OCI-LY7 (cell line): ENCODE measurements at regions not wholly inside any gene's neighbourhood (a gene's known extent, or its start where the extent isn't known, plus 50 kb on each side); places are given as distances from the start of the nearest gene placed in this dataset.

Experiments used
- BruUV-seq: library from RNA; stranded (reverse); fragments of 400-500 nt; replicated peaks from 2 replicates; lab custom pipeline; 2021; lab: Mats Ljungman, UMichigan
- CTCF ChIA-PET: fragments of 300-600 bp; sonication (Branson Sonifier 250); formaldehyde crosslinking; loops from one replicate; lab custom pipeline; 2022; ENCODE audit warnings: antibody characterized with exemption; ENCODE audit not compliant: unreplicated experiment; lab: Charles Lee
- POLR2A ChIA-PET: fragments of 300-600 bp; sonication (Branson Sonifier 250); formaldehyde crosslinking; loops from one replicate; lab custom pipeline; 2022; ENCODE audit warnings: antibody characterized with exemption; lab: Charles Lee
- DNase-seq: peaks from one replicate; pipeline ENCODE4 v3.0.0-alpha.2; 2015; ENCODE audit warnings: low spot score
- H2AFZ ChIP-seq: fragments of 200-600 bp; sonication (generic), shearing (Covaris generic); 2 replicates; pipeline ENCODE4 v1.6.1; 2014; ENCODE audit warnings: mild to moderate bottlenecking, antibody characterized with exemption, low read length, moderate library complexity
- H3K27ac ChIP-seq: fragments of 200-600 bp; sonication (generic); 2 replicates; pipeline ENCODE4 v1.5.1; 2014; ENCODE audit warnings: mixed run types, low read depth, mild to moderate bottlenecking, moderate library complexity, low read length, inconsistent platforms; ENCODE audit not compliant: poor library complexity, severe bottlenecking
- H3K36me3 ChIP-seq: fragments of 200-600 bp; sonication (generic); 2 replicates; pipeline ENCODE4 v1.6.1; 2014; ENCODE audit warnings: mild to moderate bottlenecking, antibody characterized with exemption, low read length, moderate library complexity, mixed read lengths; ENCODE audit not compliant: insufficient read depth
- H3K4me1 ChIP-seq: fragments of 200-600 bp; sonication (generic); 2 replicates; pipeline ENCODE4 v1.5.1; 2014; ENCODE audit warnings: mild to moderate bottlenecking, low read length; ENCODE audit not compliant: insufficient read depth, poor library complexity, severe bottlenecking
- H3K4me2 ChIP-seq: fragments of 200-600 bp; sonication (generic); 2 replicates; pipeline ENCODE4 v1.6.1; 2014; ENCODE audit warnings: mild to moderate bottlenecking, low read length
- H3K4me3 ChIP-seq: fragments of 200-600 bp; sonication (generic); 2 replicates; pipeline ENCODE4 v1.5.1; 2014; ENCODE audit warnings: mild to moderate bottlenecking, low read depth, low read length; ENCODE audit not compliant: poor library complexity, severe bottlenecking
- H3K79me2 ChIP-seq: fragments of 200-600 bp; sonication (generic); 2 replicates; pipeline ENCODE4 v1.6.1; 2016; ENCODE audit warnings: low read depth, mild to moderate bottlenecking, low read length, moderate library complexity, mixed read lengths; ENCODE audit not compliant: insufficient read depth
- H3K9me2 ChIP-seq: fragments of 200-600 bp; sonication (generic); 2 replicates; pipeline ENCODE4 v1.6.1; 2016; ENCODE audit warnings: mild to moderate bottlenecking, low read length, mixed read lengths; ENCODE audit not compliant: insufficient read depth
- H3K9me3 ChIP-seq: fragments of 200-600 bp; sonication (generic); 2 replicates; pipeline ENCODE4 v1.6.1; 2014; ENCODE audit warnings: mild to moderate bottlenecking, mixed run types, low read length, mixed read lengths
- H4K20me1 ChIP-seq: fragments of 200-600 bp; sonication (generic); 2 replicates; pipeline ENCODE4 v1.6.1; 2014; ENCODE audit warnings: mild to moderate bottlenecking, antibody characterized with exemption, low read length, moderate library complexity, mixed read lengths; ENCODE audit not compliant: insufficient read depth
- CTCF ChIP-seq: fragments of 200-600 bp; sonication (generic); conservative IDR thresholded peaks from 2 replicates; pipeline ENCODE4 v1.5.1; 2014; ENCODE audit warnings: mild to moderate bottlenecking, antibody characterized with exemption, low read length, moderate library complexity, mixed read lengths
- EZH2phosphoT487 ChIP-seq: fragments of 200-600 bp; sonication (generic); IDR thresholded peaks from 2 replicates; pipeline ENCODE4 v1.6.1; 2018; ENCODE audit warnings: low read depth, borderline replicate concordance, mild to moderate bottlenecking, mixed run types, antibody characterized with exemption, low read length, moderate library complexity, mixed read lengths
- intact Hi-C: fragments of 100-400 bp; cut with micrococcal nuclease; formaldehyde crosslinking; loops from one replicate; pipeline ENCODE4 v1.10.0; 2022; ENCODE audit not compliant: unreplicated experiment

- H4K20me1 ChIP-seq, result no peaks in the 10 kb centered on the region
- intact Hi-C loops, result loop anchor here (5.0 kb wide), 2 partner anchors 151 to 446 kb away; partner anchors contain the start of gene POM121L2
- H3K4me2 ChIP-seq, result 0 out of 2 replicates have a peak overlapping the region, but pooled peaks have one; percentile 13
- ChIA-PET POLR2A (interaction anchor here (0.9 to 2.2 kb wide), 2 partner anchors 16 to 18 kb away, joined by 6 to 13 read pairs; no protein-coding TSS in a partner anchor), CTCF (no interaction called here)
- peaks cover 18% of the 10 kb centered on the region for H3K4me1 ChIP-seq
- no TSS peak for BruUV-seq
- no peaks in the 10 kb centered on the region for H3K9me3 ChIP-seq
- no peaks in the 10 kb centered on the region for H3K9me2 ChIP-seq
- no peaks in the 10 kb centered on the region for H3K79me2 ChIP-seq
- TF ChIP-seq CTCF (no peak), EZH2phosphoT487 (no peak)
- no peaks in the 10 kb centered on the region for H3K36me3 ChIP-seq
- DNase-seq, result no peak
- H2AFZ ChIP-seq, result peak overlapping the region; percentile 65; the same call in 1 of the 2 replicates
- no peak overlapping the region for H3K27ac ChIP-seq
- no peak overlapping the region for H3K4me3 ChIP-seq
Observed at GRCh38 chr6:27161115-27161514, 86.4 kb upstream of the PRSS16 start.

GRCh38 chr6:27161603-27161945 lies 85.9 kb upstream of the PRSS16 start:
- Histone ChIP-seq H4K20me1 (no peaks in the 10 kb centered on the region), H3K27ac (no peak overlapping the region), H3K9me2 (no peaks in the 10 kb centered on the region), H3K79me2 (no peaks in the 10 kb centered on the region), H3K4me2 (peak overlapping the region; percentile 13; the same call in 1 of the 2 replicates), H3K9me3 (no peaks in the 10 kb centered on the region), H3K4me1 (peaks cover 13% of the 10 kb centered on the region), H2AFZ (peak overlapping the region; percentile 65; the same call in 1 of the 2 replicates), H3K36me3 (no peaks in the 10 kb centered on the region), H3K4me3 (no peak overlapping the region)
- TF ChIP-seq CTCF, result no peak
- TF ChIP-seq EZH2phosphoT487, result no peak
- ChIA-PET CTCF (no interaction called here), POLR2A (interaction anchor here (2.2 kb wide), 1 partner anchor 16 kb away, joined by 13 read pairs; no protein-coding TSS in a partner anchor)
- no TSS peak for BruUV-seq
- intact Hi-C loops, result loop anchor here (5.0 kb wide), 2 partner anchors 151 to 446 kb away; partner anchors contain the start of gene POM121L2
- DNase-seq, result no peak

GRCh38 chr6:27161946-27162603 lies 85.4 kb upstream of the PRSS16 start:
- POLR2A ChIA-PET, result interaction anchor here (2.2 kb wide), 2 partner anchors 15 kb away, joined by 13 to 15 read pairs; no protein-coding TSS in a partner anchor
- no TSS peak for BruUV-seq
- no peak for TF ChIP-seq EZH2phosphoT487
- peak; percentile 97 for TF ChIP-seq CTCF

More at GRCh38 chr6:27161946-27162603, 85.4 kb upstream of the PRSS16 start:
- intact Hi-C loops, result loop anchor here (1.0 to 5.0 kb wide), 4 partner anchors 15 to 525 kb away; partner anchors contain the start of gene POM121L2
- Histone ChIP-seq H3K4me2 (peak overlapping the region; percentile 13; the same call in 1 of the 2 replicates), H3K4me1 (peaks cover 8% of the 10 kb centered on the region), H3K36me3 (no peaks in the 10 kb centered on the region), H2AFZ (peak overlapping the region; percentile 65; the same call in 1 of the 2 replicates), H3K9me3 (no peaks in the 10 kb centered on the region), H3K9me2 (no peaks in the 10 kb centered on the region), H4K20me1 (no peaks in the 10 kb centered on the region), H3K27ac (no peak overlapping the region), H3K79me2 (no peaks in the 10 kb centered on the region), H3K4me3 (no peak overlapping the region)
- CTCF ChIA-PET, result no interaction called here
- peak; percentile 62 for DNase-seq
